ENCODE measurements at regions not wholly inside any gene's neighbourhood (a gene's known extent, or its start where the extent isn't known, plus 50 kb on each side); places are given as distances from the start of the nearest gene placed in this dataset.

- no peak for TF ChIP-seq CTCF (IDR thresholded peaks at IDR 0.05)
- TF ChIP-seq POLR2A (IDR thresholded peaks at IDR 0.05) = no peak
Measured at GRCh38 chr3:156016902-156017301, 103.5 kb upstream of the KCNAB1 start.

All from heart left ventricle (tissue), 13 donors.